RWPE2 (cell line): ENCODE measurements at regions not wholly inside any gene's neighbourhood (a gene's known extent, or its start where the extent isn't known, plus 50 kb on each side); places are given as distances from the start of the nearest gene placed in this dataset.
"Not testable (repeated sequence)": the region's sequence is repeated elsewhere in the genome, so short reads cannot be mapped to it uniquely, and the experiment has no call there.

ENCODE experiments used
- ATAC-seq: fragments of 200-7000 bp; cut with Tn5 transposase; 3 replicates; pipeline ENCODE4 v1.9.1; 2021; ENCODE audit warnings: low read depth
- DNase-seq: peaks from one replicate; pipeline ENCODE4 v3.0.0-alpha.2; 2020; ENCODE audit warnings: low spot score
- H3K27ac ChIP-seq: fragments of 450-650 bp; 2 replicates; pipeline ENCODE4 v1.5.1; 2017; ENCODE audit warnings: mild to moderate bottlenecking; ENCODE audit not compliant: poor library complexity, severe bottlenecking
- H3K27me3 ChIP-seq: fragments of 250-450 bp; sonication (Bioruptor Pico); 2 replicates; pipeline ENCODE4 v1.5.1; 2021; ENCODE audit warnings: mild to moderate bottlenecking, moderate library complexity; ENCODE audit not compliant: insufficient read depth, poor library complexity, severe bottlenecking
- H3K36me3 ChIP-seq: fragments of 250-450 bp; sonication (Bioruptor Pico); 2 replicates; pipeline ENCODE4 v1.5.1; 2020; ENCODE audit warnings: low read depth, mild to moderate bottlenecking, moderate library complexity
- H3K4me1 ChIP-seq: fragments of 250-450 bp; sonication (Bioruptor Pico); 2 replicates; pipeline ENCODE4 v1.5.1; 2021; ENCODE audit warnings: mild to moderate bottlenecking, moderate library complexity; ENCODE audit not compliant: insufficient read depth, poor library complexity, severe bottlenecking
- H3K4me3 ChIP-seq: fragments of 250-450 bp; sonication (Bioruptor Pico); 2 replicates; pipeline ENCODE4 v1.5.1; 2021; ENCODE audit warnings: mild to moderate bottlenecking, moderate library complexity; ENCODE audit not compliant: severe bottlenecking
- H3K9me3 ChIP-seq: fragments of 250-450 bp; sonication (Bioruptor Pico); 2 replicates; pipeline ENCODE4 v1.5.1; 2021; ENCODE audit warnings: mild to moderate bottlenecking, moderate library complexity; ENCODE audit not compliant: severe bottlenecking
- CTCF ChIP-seq: fragments of 450-650 bp; IDR thresholded peaks from one replicate; pipeline ENCODE4 v1.5.1; 2017; ENCODE audit warnings: mild to moderate bottlenecking, moderate library complexity; ENCODE audit not compliant: poor library complexity, severe bottlenecking

- DNase-seq (no peak), ATAC-seq (no peak)
- Histone ChIP-seq H3K36me3 (no peaks in the 10 kb centered on the region), H3K27me3 (no peaks in the 10 kb centered on the region), H3K9me3 (no peaks in the 10 kb centered on the region), H3K4me1 (no peaks in the 10 kb centered on the region), H3K27ac (no peak overlapping the region), H3K4me3 (no peak overlapping the region)
- TF ChIP-seq CTCF = no peak
Measured at GRCh38 chr4:19557161-19557560, 694.5 kb upstream of the SLIT2 start.

- H3K27me3 ChIP-seq, H3K4me1 ChIP-seq, H3K9me3 ChIP-seq, DNase-seq, H3K4me3 ChIP-seq, ATAC-seq, H3K27ac ChIP-seq, H3K36me3 ChIP-seq: not testable (repeated sequence)
Measured at GRCh38 chr4:19556276-19556675, 695.4 kb upstream of the SLIT2 start.

- Histone ChIP-seq H3K4me3 (no peak overlapping the region), H3K9me3 (no peaks in the 10 kb centered on the region), H3K36me3 (no peaks in the 10 kb centered on the region), H3K27ac (no peak overlapping the region), H3K27me3 (no peaks in the 10 kb centered on the region), H3K4me1 (no peaks in the 10 kb centered on the region)
- TF ChIP-seq CTCF = no peak
- DNase-seq (no peak), ATAC-seq (no peak)
Measured at GRCh38 chr4:19547463-19547862, 704.2 kb upstream of the SLIT2 start.

- Histone ChIP-seq H3K27ac (no peak overlapping the region), H3K27me3 (no peaks in the 10 kb centered on the region), H3K4me3 (no peak overlapping the region), H3K9me3 (no peaks in the 10 kb centered on the region), H3K36me3 (no peaks in the 10 kb centered on the region), H3K4me1 (no peaks in the 10 kb centered on the region)
- DNase-seq (no peak), ATAC-seq (no peak)
- TF ChIP-seq CTCF = no peak
Measured at GRCh38 chr4:19544446-19545125, 707.1 kb upstream of the SLIT2 start.

GRCh38 chr4:19540859-19541540, 710.7 kb upstream of the SLIT2 start:
- Histone ChIP-seq H3K27me3 (no peaks in the 10 kb centered on the region), H3K4me3 (no peak overlapping the region), H3K9me3 (no peaks in the 10 kb centered on the region), H3K36me3 (no peaks in the 10 kb centered on the region), H3K27ac (no peak overlapping the region), H3K4me1 (no peaks in the 10 kb centered on the region)
- DNase-seq (no peak), ATAC-seq (no peak)
- TF ChIP-seq CTCF = no peak
